Neural crest cell (in vitro differentiated cells): ENCODE measurements at regions not wholly inside any gene's neighbourhood (a gene's known extent, or its start where the extent isn't known, plus 50 kb on each side); places are given as distances from the start of the nearest gene placed in this dataset.
A peak's percentile ranks its signal among the peaks of the same experiment; 100 is the strongest.

Source experiments
- DNase-seq: peaks from one replicate; pipeline ENCODE4 v3.0.0; 2021; ENCODE audit warnings: low read depth, mixed read lengths, low spot score
- H3K27ac Mint-ChIP-seq: one replicate; pipeline ENCODE4 v1.8.0; 2021; ENCODE audit warnings: mild to moderate bottlenecking, mixed read lengths; ENCODE audit not compliant: unreplicated experiment
- H3K27me3 Mint-ChIP-seq: 2 replicates; pipeline ENCODE4 v1.8.0; 2021; ENCODE audit warnings: low read depth, mild to moderate bottlenecking, mixed read lengths
- H3K36me3 Mint-ChIP-seq: 2 replicates; pipeline ENCODE4 v1.8.0; 2021; ENCODE audit warnings: low read depth, mild to moderate bottlenecking, mixed read lengths
- H3K4me1 Mint-ChIP-seq: 2 replicates; pipeline ENCODE4 v1.8.0; 2021; ENCODE audit warnings: mixed read lengths
- H3K4me3 Mint-ChIP-seq: one replicate; pipeline ENCODE4 v1.8.0; 2021; ENCODE audit warnings: mild to moderate bottlenecking, mixed read lengths
- H3K9me3 Mint-ChIP-seq: 2 replicates; pipeline ENCODE4 v1.8.0; 2021; ENCODE audit warnings: mixed read lengths
- TF ChIP-seq, protein P1 (sequence below): fragments of 200-600 bp; sonication (generic); conservative IDR thresholded peaks from 2 replicates; pipeline ENCODE4 v1.5.0; 2021; ENCODE audit warnings: antibody characterized with exemption, mild to moderate bottlenecking

DNA sequence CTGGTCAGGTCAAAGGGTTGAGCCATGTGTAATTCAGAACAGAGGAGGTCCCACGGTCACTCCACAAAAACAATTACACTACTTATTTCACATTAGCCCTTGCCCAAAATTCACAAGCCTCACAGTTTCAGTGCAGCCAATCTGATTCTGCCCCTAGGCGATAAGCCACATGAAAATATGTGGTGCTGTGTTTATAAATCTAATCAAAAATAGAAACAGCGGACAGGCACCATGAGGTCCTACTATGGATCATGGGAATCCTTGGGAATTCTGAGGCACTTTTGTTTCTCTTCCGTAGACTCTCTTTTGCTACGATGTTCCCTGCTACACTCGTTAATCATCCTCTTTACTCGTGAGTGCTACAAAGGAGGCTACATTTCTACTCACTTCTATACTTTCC lies 476.1 kb downstream of the TFAP2A start:
- H3K27ac Mint-ChIP-seq: peak overlapping the region; percentile 63
- DNase-seq: no peak
- TF ChIP-seq, protein P1, sequence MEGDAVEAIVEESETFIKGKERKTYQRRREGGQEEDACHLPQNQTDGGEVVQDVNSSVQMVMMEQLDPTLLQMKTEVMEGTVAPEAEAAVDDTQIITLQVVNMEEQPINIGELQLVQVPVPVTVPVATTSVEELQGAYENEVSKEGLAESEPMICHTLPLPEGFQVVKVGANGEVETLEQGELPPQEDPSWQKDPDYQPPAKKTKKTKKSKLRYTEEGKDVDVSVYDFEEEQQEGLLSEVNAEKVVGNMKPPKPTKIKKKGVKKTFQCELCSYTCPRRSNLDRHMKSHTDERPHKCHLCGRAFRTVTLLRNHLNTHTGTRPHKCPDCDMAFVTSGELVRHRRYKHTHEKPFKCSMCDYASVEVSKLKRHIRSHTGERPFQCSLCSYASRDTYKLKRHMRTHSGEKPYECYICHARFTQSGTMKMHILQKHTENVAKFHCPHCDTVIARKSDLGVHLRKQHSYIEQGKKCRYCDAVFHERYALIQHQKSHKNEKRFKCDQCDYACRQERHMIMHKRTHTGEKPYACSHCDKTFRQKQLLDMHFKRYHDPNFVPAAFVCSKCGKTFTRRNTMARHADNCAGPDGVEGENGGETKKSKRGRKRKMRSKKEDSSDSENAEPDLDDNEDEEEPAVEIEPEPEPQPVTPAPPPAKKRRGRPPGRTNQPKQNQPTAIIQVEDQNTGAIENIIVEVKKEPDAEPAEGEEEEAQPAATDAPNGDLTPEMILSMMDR: no peak

DNA sequence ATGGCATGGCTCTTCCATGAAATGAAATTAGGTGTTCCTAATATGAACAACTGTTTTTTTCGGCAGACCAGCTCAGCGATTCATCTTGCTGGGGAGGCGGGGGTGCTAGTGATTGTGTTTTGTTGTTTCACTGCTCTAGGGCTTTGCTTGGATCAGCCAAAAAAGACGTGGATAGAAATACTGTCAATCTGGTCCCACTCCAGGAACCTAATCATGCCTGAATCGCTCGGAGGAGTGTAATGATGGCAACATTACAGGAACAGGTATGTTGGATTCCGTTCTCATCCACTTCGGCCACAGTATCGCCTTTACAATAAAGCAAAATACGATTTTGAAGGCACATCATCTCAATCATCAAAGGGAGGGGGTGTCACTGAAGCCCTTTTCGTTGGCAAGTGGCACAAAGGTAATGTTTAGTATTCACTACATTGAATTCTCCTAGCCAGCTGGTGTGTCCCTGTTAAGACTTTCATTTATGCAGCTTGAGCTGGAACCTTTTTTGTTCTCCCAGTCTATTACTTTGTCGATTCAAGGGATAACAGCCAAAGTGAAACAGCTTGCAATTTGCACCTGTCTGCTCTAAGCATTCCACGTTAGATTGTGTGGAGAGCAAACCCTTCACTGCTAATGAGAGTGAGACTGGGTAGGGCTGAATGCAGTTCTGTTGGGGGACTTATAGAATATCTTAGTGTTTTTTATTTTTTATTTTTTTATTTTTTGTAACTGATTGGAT lies 477.7 kb downstream of the TFAP2A start:
- no peak for DNase-seq
- peaks cover 39% of the 10 kb centered on the region for H3K4me1 Mint-ChIP-seq
- H3K27me3 Mint-ChIP-seq: no peaks in the 10 kb centered on the region
- TF ChIP-seq, protein P1: no peak
- H3K9me3 Mint-ChIP-seq: peaks cover 4% of the 10 kb centered on the region
- H3K36me3 Mint-ChIP-seq: no peaks in the 10 kb centered on the region
- no peak overlapping the region for H3K27ac Mint-ChIP-seq
- no peak overlapping the region for H3K4me3 Mint-ChIP-seq

More for the DNA sequence above, 476.1 kb downstream of the TFAP2A start:
- Mint-ChIP-seq H3K27me3 (no peaks in the 10 kb centered on the region), H3K36me3 (no peaks in the 10 kb centered on the region), H3K9me3 (peaks cover 4% of the 10 kb centered on the region), H3K4me3 (no peak overlapping the region), H3K4me1 (peaks cover 39% of the 10 kb centered on the region)

DNA sequence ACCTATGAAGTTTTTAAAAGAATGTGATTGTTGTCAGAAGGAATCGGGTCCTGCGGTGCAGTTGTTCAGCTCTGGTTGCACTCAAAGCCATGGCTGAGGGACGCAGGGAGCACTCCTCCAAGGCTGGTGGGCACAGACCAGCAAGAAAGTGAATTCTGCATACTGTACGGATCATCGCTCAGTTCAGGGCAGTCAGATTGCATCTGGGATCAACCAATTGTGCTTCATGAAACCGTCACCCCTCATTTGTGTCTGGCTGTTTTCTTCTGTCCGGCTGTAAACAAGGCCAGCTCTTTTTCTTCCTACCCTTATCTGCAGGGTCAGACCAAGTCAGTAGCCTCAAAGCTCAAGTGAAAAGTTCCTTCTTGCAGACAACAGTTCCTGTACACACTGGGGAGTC lies 478.3 kb downstream of the TFAP2A start:
- TF ChIP-seq, protein P1: no peak
- H3K4me3 Mint-ChIP-seq: no peak overlapping the region
- peaks cover 39% of the 10 kb centered on the region for H3K4me1 Mint-ChIP-seq
- no peak overlapping the region for H3K27ac Mint-ChIP-seq
- peaks cover 2% of the 10 kb centered on the region for H3K9me3 Mint-ChIP-seq
- no peaks in the 10 kb centered on the region for H3K27me3 Mint-ChIP-seq
- no peak for DNase-seq
- H3K36me3 Mint-ChIP-seq: no peaks in the 10 kb centered on the region

DNA sequence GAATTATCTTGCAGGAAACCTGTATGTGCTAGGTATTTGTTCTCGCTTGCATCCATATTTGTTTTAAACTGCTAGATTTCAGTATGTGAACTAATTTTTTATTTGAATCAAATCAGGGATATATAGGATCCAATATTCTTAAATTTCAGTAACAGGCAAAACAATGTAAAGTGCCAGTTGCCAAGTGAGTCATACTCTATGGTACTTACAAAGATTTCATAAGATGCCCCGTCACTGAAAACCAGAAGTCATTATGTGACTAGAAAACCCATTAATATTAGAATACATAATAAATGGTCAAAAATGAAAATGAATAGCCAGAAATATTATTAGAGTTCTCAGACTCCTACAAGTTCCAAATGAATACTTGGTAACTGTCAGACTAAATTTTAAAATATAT lies 481.2 kb downstream of the TFAP2A start:
- no peaks in the 10 kb centered on the region for H3K27me3 Mint-ChIP-seq
- H3K36me3 Mint-ChIP-seq: no peaks in the 10 kb centered on the region
- H3K9me3 Mint-ChIP-seq: peaks cover 9% of the 10 kb centered on the region
- H3K27ac Mint-ChIP-seq: no peak overlapping the region
- TF ChIP-seq, protein P1: no peak
- DNase-seq: no peak
- peaks cover 32% of the 10 kb centered on the region for H3K4me1 Mint-ChIP-seq
- H3K4me3 Mint-ChIP-seq: no peak overlapping the region

DNA sequence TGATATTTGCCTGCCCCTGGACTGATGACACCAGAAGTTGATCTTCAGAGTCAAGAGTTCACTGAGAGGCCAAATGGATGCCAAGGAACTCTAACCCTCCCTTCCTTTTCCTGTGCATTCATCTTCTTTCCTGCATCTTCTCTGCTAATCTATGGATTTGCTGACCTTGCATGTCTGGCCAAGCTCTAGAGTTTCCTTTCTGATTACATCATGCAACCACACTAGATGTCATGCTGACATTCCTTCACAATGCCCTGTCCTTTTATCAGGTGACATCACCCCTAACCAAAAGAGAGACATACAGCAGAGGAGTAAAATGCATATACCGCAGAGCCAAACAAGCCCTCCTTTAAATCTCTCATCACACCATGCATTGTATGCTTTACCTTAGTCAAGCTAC lies 487.6 kb downstream of the TFAP2A start:
- TF ChIP-seq, protein P1: no peak
- no peaks in the 10 kb centered on the region for H3K4me1 Mint-ChIP-seq
- H3K4me3 Mint-ChIP-seq: no peak overlapping the region
- H3K36me3 Mint-ChIP-seq: no peaks in the 10 kb centered on the region
- no peak for DNase-seq
- no peak overlapping the region for H3K27ac Mint-ChIP-seq
- peaks cover 9% of the 10 kb centered on the region for H3K9me3 Mint-ChIP-seq
- H3K27me3 Mint-ChIP-seq: no peaks in the 10 kb centered on the region
